Activated CD4-positive, alpha-beta T cell treated with anti-CD3 and anti-CD28 coated beads, Interleukin-2, amount 10 ng/mL, durations not matched to agents 7 days and 5 days (primary cell): ENCODE measurements at regions not wholly inside any gene's neighbourhood (a gene's known extent, or its start where the extent isn't known, plus 50 kb on each side); places are given as distances from the start of the nearest gene placed in this dataset.

Source experiments
- CTCF ChIA-PET: fragments of 350-600 bp; sonication (Branson Sonifier 250); formaldehyde crosslinking; loops from one replicate; lab custom pipeline; 2021; ENCODE audit warnings: antibody characterized with exemption; lab: Charles Lee
- POLR2A ChIA-PET: fragments of 350-600 bp; sonication (Branson Sonifier 250); formaldehyde crosslinking; loops from one replicate; lab custom pipeline; 2021; ENCODE audit warnings: antibody characterized with exemption; lab: Charles Lee
- DNase-seq: peaks from one replicate; pipeline ENCODE4 v3.0.0-alpha.2; 2020
- H3K27ac Mint-ChIP-seq: one replicate; pipeline ENCODE4 v1.8.0; 2021; ENCODE audit warnings: mild to moderate bottlenecking, moderate library complexity, mixed read lengths
- H3K27me3 Mint-ChIP-seq: one replicate; pipeline ENCODE4 v1.8.0; 2021; ENCODE audit warnings: mixed read lengths
- H3K36me3 Mint-ChIP-seq: one replicate; pipeline ENCODE4 v1.8.0; 2021; ENCODE audit warnings: low read depth, mixed read lengths
- H3K4me1 Mint-ChIP-seq: one replicate; pipeline ENCODE4 v1.8.0; 2021; ENCODE audit warnings: mixed read lengths
- H3K4me3 Mint-ChIP-seq: one replicate; pipeline ENCODE4 v1.8.0; 2021; ENCODE audit warnings: mild to moderate bottlenecking, moderate library complexity, mixed read lengths
- H3K9me3 Mint-ChIP-seq: one replicate; pipeline ENCODE4 v1.8.0; 2021; ENCODE audit warnings: mixed read lengths

DNA sequence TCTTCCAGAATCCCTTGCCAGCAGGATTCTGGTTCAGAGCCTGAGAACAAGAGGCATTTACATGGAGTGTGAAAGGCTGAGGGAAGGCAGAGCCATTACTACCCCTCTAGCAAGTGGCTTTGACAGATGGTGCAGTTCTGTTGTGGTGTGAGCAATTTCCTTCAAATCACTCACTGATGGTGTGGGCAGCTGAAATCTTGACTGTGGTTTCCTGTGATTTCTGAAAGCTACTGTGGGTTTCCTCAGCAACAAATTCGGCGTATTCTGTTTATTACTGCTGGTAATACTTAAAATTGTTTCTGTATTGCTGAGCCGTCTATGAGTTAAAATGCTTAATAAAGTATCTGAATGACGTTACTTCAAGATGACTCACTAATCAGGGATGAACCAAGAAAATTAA, 181.5 kb upstream of the TCF21 start:
- no peaks in the 10 kb centered on the region for H3K36me3 Mint-ChIP-seq
- no peak overlapping the region for H3K27ac Mint-ChIP-seq
- ChIA-PET CTCF (no interaction called here), POLR2A (no interaction called here)
- H3K4me1 Mint-ChIP-seq, result peaks cover 6% of the 10 kb centered on the region
- no peaks in the 10 kb centered on the region for H3K9me3 Mint-ChIP-seq
- peaks cover 5% of the 10 kb centered on the region for H3K27me3 Mint-ChIP-seq
- DNase-seq, result peak; percentile 8
- H3K4me3 Mint-ChIP-seq, result no peak overlapping the region

GRCh38 chr6:133710826-133711225, 178.1 kb upstream of the TCF21 start:
- peaks cover 5% of the 10 kb centered on the region for H3K27me3 Mint-ChIP-seq
- H3K4me3 Mint-ChIP-seq, result no peak overlapping the region
- POLR2A ChIA-PET, result no interaction called here
- H3K4me1 Mint-ChIP-seq, result peaks cover 6% of the 10 kb centered on the region
- no peaks in the 10 kb centered on the region for H3K36me3 Mint-ChIP-seq
- DNase-seq, result no peak
- no peak overlapping the region for H3K27ac Mint-ChIP-seq
- CTCF ChIA-PET, result no interaction called here
- H3K9me3 Mint-ChIP-seq, result no peaks in the 10 kb centered on the region

GRCh38 chr6:133715270-133715669, 173.6 kb upstream of the TCF21 start:
- POLR2A ChIA-PET, result no interaction called here
- H3K36me3 Mint-ChIP-seq, result no peaks in the 10 kb centered on the region

DNA sequence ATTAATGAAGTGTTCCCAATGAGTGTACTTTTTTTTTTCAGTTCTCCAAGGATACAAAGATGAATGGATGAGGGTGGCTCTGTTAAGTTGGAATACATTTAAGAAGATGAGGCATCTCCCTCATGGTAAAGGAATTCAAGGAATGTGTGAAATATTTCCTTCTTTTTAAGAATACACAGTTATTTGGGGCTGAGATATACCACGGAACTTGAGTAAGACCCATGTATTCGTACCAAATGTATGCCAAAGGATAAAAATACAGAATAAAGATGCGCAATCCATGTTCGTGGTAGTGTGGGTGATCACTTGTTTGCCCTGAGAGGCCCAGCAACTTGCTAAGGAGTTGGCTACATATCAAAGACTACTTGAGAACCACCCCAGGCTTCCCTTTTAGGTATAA, 164.2 kb upstream of the TCF21 start:
- Mint-ChIP-seq H3K27me3 (no peaks in the 10 kb centered on the region), H3K36me3 (no peaks in the 10 kb centered on the region), H3K27ac (no peak overlapping the region), H3K4me1 (no peaks in the 10 kb centered on the region), H3K9me3 (peaks cover 5% of the 10 kb centered on the region), H3K4me3 (no peak overlapping the region)
- no peak for DNase-seq
- CTCF ChIA-PET, result no interaction called here
- POLR2A ChIA-PET, result no interaction called here

More at GRCh38 chr6:133715270-133715669, 173.6 kb upstream of the TCF21 start:
- CTCF ChIA-PET, result no interaction called here
- H3K4me1 Mint-ChIP-seq, result no peaks in the 10 kb centered on the region
- H3K9me3 Mint-ChIP-seq, result no peaks in the 10 kb centered on the region
- no peak for DNase-seq
- peaks cover 2% of the 10 kb centered on the region for H3K27me3 Mint-ChIP-seq
- no peak overlapping the region for H3K27ac Mint-ChIP-seq
- no peak overlapping the region for H3K4me3 Mint-ChIP-seq

- peaks cover 5% of the 10 kb centered on the region for H3K9me3 Mint-ChIP-seq
- H3K4me3 Mint-ChIP-seq, result no peak overlapping the region
- H3K4me1 Mint-ChIP-seq, result no peaks in the 10 kb centered on the region
- no peak for DNase-seq
- ChIA-PET POLR2A (no interaction called here), CTCF (no interaction called here)
- H3K36me3 Mint-ChIP-seq, result no peaks in the 10 kb centered on the region
- no peak overlapping the region for H3K27ac Mint-ChIP-seq
- H3K27me3 Mint-ChIP-seq, result no peaks in the 10 kb centered on the region
Observed at GRCh38 chr6:133726188-133726587, 162.7 kb upstream of the TCF21 start.

GRCh38 chr6:133730881-133731280, 158.0 kb upstream of the TCF21 start:
- DNase-seq, result no peak
- no peaks in the 10 kb centered on the region for H3K27me3 Mint-ChIP-seq
- H3K27ac Mint-ChIP-seq, result no peak overlapping the region
- peaks cover 5% of the 10 kb centered on the region for H3K9me3 Mint-ChIP-seq
- H3K4me1 Mint-ChIP-seq, result no peaks in the 10 kb centered on the region
- ChIA-PET POLR2A (no interaction called here), CTCF (no interaction called here)
- H3K4me3 Mint-ChIP-seq, result no peak overlapping the region
- no peaks in the 10 kb centered on the region for H3K36me3 Mint-ChIP-seq

DNA sequence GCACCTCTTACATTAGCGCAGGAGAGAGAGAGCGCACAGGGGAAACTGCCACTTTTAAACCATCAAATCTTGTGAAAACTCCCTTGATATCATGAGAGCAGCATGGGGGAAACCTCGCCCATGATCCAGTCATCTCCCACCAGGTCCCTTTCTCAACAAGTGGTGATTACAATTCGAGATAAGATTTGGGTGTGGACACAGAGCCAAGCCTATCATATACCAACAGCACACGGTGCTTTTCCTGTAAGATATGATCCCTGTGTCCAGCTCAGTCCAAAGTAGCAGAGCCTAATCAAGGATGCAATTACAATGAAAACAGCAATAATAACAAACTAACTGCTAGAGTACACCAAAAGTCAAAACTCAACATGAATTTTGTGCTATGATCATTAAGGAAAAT, 148.7 kb upstream of the TCF21 start:
- no peaks in the 10 kb centered on the region for H3K4me1 Mint-ChIP-seq
- H3K36me3 Mint-ChIP-seq, result no peaks in the 10 kb centered on the region
- H3K27ac Mint-ChIP-seq, result no peak overlapping the region
- H3K27me3 Mint-ChIP-seq, result no peaks in the 10 kb centered on the region
- no peak for DNase-seq
- ChIA-PET POLR2A (no interaction called here), CTCF (no interaction called here)
- no peak overlapping the region for H3K4me3 Mint-ChIP-seq
- no peaks in the 10 kb centered on the region for H3K9me3 Mint-ChIP-seq

DNA sequence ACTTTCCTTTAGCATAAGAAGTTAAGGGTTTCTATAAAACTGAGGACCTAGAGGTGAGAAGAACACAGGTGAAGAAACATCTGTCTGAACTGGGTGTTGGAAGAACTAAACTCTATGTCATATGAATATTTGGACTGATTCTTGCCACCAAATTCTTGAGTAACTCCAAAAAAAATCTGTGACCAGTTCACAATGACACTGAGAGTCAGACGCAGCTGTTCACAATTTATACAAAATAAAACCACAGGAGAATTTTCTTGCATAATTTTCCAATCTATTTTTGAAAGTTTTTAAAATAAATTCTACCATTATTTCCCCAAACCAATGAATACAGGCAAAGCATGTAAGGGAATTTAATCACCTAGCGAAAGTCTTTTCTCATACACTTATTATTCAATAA, 148.1 kb upstream of the TCF21 start:
- Mint-ChIP-seq H3K27ac (no peak overlapping the region), H3K4me3 (no peak overlapping the region), H3K27me3 (no peaks in the 10 kb centered on the region), H3K9me3 (no peaks in the 10 kb centered on the region), H3K4me1 (no peaks in the 10 kb centered on the region), H3K36me3 (no peaks in the 10 kb centered on the region)
- DNase-seq, result no peak
- POLR2A ChIA-PET, result no interaction called here
- CTCF ChIA-PET, result no interaction called here

GRCh38 chr6:133741375-133741861, 147.5 kb upstream of the TCF21 start:
- H3K27ac Mint-ChIP-seq, result no peak overlapping the region
- CTCF ChIA-PET, result no interaction called here
- POLR2A ChIA-PET, result no interaction called here
- H3K36me3 Mint-ChIP-seq, result no peaks in the 10 kb centered on the region
- no peaks in the 10 kb centered on the region for H3K4me1 Mint-ChIP-seq
- H3K27me3 Mint-ChIP-seq, result no peaks in the 10 kb centered on the region
- no peak for DNase-seq
- no peak overlapping the region for H3K4me3 Mint-ChIP-seq
- H3K9me3 Mint-ChIP-seq, result no peaks in the 10 kb centered on the region

DNA sequence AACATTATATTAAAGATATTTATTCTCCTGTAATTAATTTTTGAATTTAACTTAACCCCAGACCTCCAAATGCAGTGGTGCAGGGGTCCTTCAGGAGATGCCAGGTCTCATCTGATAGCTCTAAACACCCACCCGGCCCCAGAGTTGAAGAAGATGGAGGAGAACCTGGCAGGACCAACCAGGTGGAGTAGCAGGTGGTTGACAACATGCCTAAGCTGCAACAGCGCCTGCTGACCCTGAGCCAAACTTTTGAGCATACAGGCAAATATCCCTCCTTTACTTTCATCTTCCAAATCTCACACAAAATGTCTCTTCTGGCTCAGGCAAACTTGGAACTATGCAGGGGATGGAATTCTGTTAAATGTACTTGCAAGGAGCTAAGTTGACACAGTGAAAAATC, 145.3 kb upstream of the TCF21 start:
- POLR2A ChIA-PET, result interaction anchor here (0.6 kb wide), 1 partner anchor 812 kb away, joined by 3 read pairs; no protein-coding TSS in a partner anchor
- no peak for DNase-seq
- CTCF ChIA-PET, result no interaction called here
- Mint-ChIP-seq H3K4me1 (no peaks in the 10 kb centered on the region), H3K27me3 (no peaks in the 10 kb centered on the region), H3K4me3 (no peak overlapping the region), H3K27ac (no peak overlapping the region), H3K36me3 (no peaks in the 10 kb centered on the region), H3K9me3 (no peaks in the 10 kb centered on the region)

- H3K36me3 Mint-ChIP-seq, result no peaks in the 10 kb centered on the region
- no peaks in the 10 kb centered on the region for H3K4me1 Mint-ChIP-seq
- ChIA-PET POLR2A (no interaction called here), CTCF (no interaction called here)
- H3K9me3 Mint-ChIP-seq, result no peaks in the 10 kb centered on the region
- no peaks in the 10 kb centered on the region for H3K27me3 Mint-ChIP-seq
- H3K4me3 Mint-ChIP-seq, result no peak overlapping the region
- H3K27ac Mint-ChIP-seq, result no peak overlapping the region
- DNase-seq, result no peak
Observed at GRCh38 chr6:133746417-133746770, 142.5 kb upstream of the TCF21 start.

GRCh38 chr6:133748628-133749027, 140.3 kb upstream of the TCF21 start:
- Mint-ChIP-seq H3K9me3 (no peaks in the 10 kb centered on the region), H3K27ac (no peak overlapping the region), H3K4me1 (no peaks in the 10 kb centered on the region), H3K27me3 (no peaks in the 10 kb centered on the region), H3K36me3 (no peaks in the 10 kb centered on the region), H3K4me3 (no peak overlapping the region)
- CTCF ChIA-PET, result interaction anchor here (0.5 kb wide), 1 partner anchor 1533 kb away, joined by 4 read pairs; no protein-coding TSS in a partner anchor
- no peak for DNase-seq
- POLR2A ChIA-PET, result no interaction called here

- no peaks in the 10 kb centered on the region for H3K36me3 Mint-ChIP-seq
- no peak for DNase-seq
- H3K4me3 Mint-ChIP-seq, result no peak overlapping the region
- H3K27me3 Mint-ChIP-seq, result no peaks in the 10 kb centered on the region
- no peak overlapping the region for H3K27ac Mint-ChIP-seq
- no peaks in the 10 kb centered on the region for H3K9me3 Mint-ChIP-seq
- POLR2A ChIA-PET, result no interaction called here
- H3K4me1 Mint-ChIP-seq, result no peaks in the 10 kb centered on the region
- CTCF ChIA-PET, result no interaction called here
Observed at GRCh38 chr6:133749427-133749826, 139.5 kb upstream of the TCF21 start.

- Mint-ChIP-seq H3K4me3 (no peak overlapping the region), H3K27me3 (no peaks in the 10 kb centered on the region), H3K9me3 (no peaks in the 10 kb centered on the region), H3K27ac (no peak overlapping the region), H3K4me1 (no peaks in the 10 kb centered on the region), H3K36me3 (no peaks in the 10 kb centered on the region)
- POLR2A ChIA-PET, result no interaction called here
- DNase-seq, result no peak
- CTCF ChIA-PET, result no interaction called here
Observed at GRCh38 chr6:133752129-133752528, 136.8 kb upstream of the TCF21 start.
